NCI-H2081 treated with DMSO at 0.1 percent for 48 hours (cell line): ENCODE measurements at regions not wholly inside any gene's neighbourhood (a gene's known extent, or its start where the extent isn't known, plus 50 kb on each side); places are given as distances from the start of the nearest gene placed in this dataset.
"Not testable (repeated sequence)": the region's sequence is repeated elsewhere in the genome, so short reads cannot be mapped to it uniquely, and the experiment has no call there.

ENCODE experiments used
- DNase-seq: peaks from one replicate; lab custom pipeline; 2025; lab: John Stamatoyannopoulos, UW

GRCh38 chr3:70635301-70635700 lies 322.9 kb upstream of the MDFIC2 start:
- no peak for DNase-seq

GRCh38 chr3:70631716-70632307 lies 319.4 kb upstream of the MDFIC2 start:
- DNase-seq, result no peak

- DNase-seq, result no peak
Observed at GRCh38 chr3:70621451-70621850, 309.0 kb upstream of the MDFIC2 start.

GRCh38 chr3:70620956-70621355 lies 308.5 kb upstream of the MDFIC2 start:
- DNase-seq, result no peak

- no peak for DNase-seq
Observed at GRCh38 chr3:70620367-70620766, 307.9 kb upstream of the MDFIC2 start.

- DNase-seq, result no peak
Observed at GRCh38 chr3:70618151-70618550, 305.7 kb upstream of the MDFIC2 start.

- not testable (repeated sequence) for DNase-seq
Observed at GRCh38 chr3:70617349-70617748, 304.9 kb upstream of the MDFIC2 start.

GRCh38 chr3:70615286-70615685 lies 302.8 kb upstream of the MDFIC2 start:
- DNase-seq, result no peak

GRCh38 chr3:70614111-70614510 lies 301.7 kb upstream of the MDFIC2 start:
- no peak for DNase-seq

- DNase-seq, result no peak
Observed at GRCh38 chr3:70612920-70613319, 300.5 kb upstream of the MDFIC2 start.

- DNase-seq, result not testable (repeated sequence)
Observed at GRCh38 chr3:70611667-70612277, 299.3 kb upstream of the MDFIC2 start.

- DNase-seq, result no peak
Observed at GRCh38 chr3:70608434-70608833, 296.0 kb upstream of the MDFIC2 start.

GRCh38 chr3:70607469-70607868 lies 295.0 kb upstream of the MDFIC2 start:
- no peak for DNase-seq

GRCh38 chr3:70606018-70606417 lies 293.6 kb upstream of the MDFIC2 start:
- DNase-seq, result no peak

- DNase-seq, result no peak
Observed at GRCh38 chr3:70603103-70603502, 290.7 kb upstream of the MDFIC2 start.

GRCh38 chr3:70597312-70597711 lies 284.9 kb upstream of the MDFIC2 start:
- DNase-seq, result no peak

- DNase-seq, result no peak
Observed at GRCh38 chr3:70583682-70584081, 271.2 kb upstream of the MDFIC2 start.

GRCh38 chr3:70582803-70583202 lies 270.4 kb upstream of the MDFIC2 start:
- no peak for DNase-seq

- no peak for DNase-seq
Observed at GRCh38 chr3:70580021-70580420, 267.6 kb upstream of the MDFIC2 start.

GRCh38 chr3:70571696-70572095 lies 259.3 kb upstream of the MDFIC2 start:
- no peak for DNase-seq

GRCh38 chr3:70570584-70570983 lies 258.1 kb upstream of the MDFIC2 start:
- DNase-seq, result no peak

GRCh38 chr3:70568626-70569025 lies 256.2 kb upstream of the MDFIC2 start:
- DNase-seq, result no peak

- DNase-seq, result no peak
Observed at GRCh38 chr3:70565861-70566260, 253.4 kb upstream of the MDFIC2 start.

GRCh38 chr3:70564552-70564951 lies 252.1 kb upstream of the MDFIC2 start:
- no peak for DNase-seq
